Activated naive CD4-positive, alpha-beta T cell treated with anti-CD3 and anti-CD28 coated beads, Interleukin-2, amount 10 ng/mL, durations not matched to agents 7 days and 5 days (primary cell): ENCODE measurements at regions not wholly inside any gene's neighbourhood (a gene's known extent, or its start where the extent isn't known, plus 50 kb on each side); places are given as distances from the start of the nearest gene placed in this dataset.

Experiments used
- CTCF ChIA-PET: fragments of 350-600 bp; sonication (Branson Sonifier 250); formaldehyde crosslinking; loops from one replicate; lab custom pipeline; 2021; ENCODE audit warnings: antibody characterized with exemption; lab: Charles Lee
- DNase-seq: peaks from one replicate; pipeline ENCODE4 v3.0.0-alpha.2; 2020
- H3K27ac Mint-ChIP-seq: one replicate; pipeline ENCODE4 v1.8.0; 2021; ENCODE audit warnings: mild to moderate bottlenecking, moderate library complexity, mixed read lengths
- H3K27me3 Mint-ChIP-seq: one replicate; pipeline ENCODE4 v1.8.0; 2021; ENCODE audit warnings: mild to moderate bottlenecking, mixed read lengths
- H3K36me3 Mint-ChIP-seq: one replicate; pipeline ENCODE4 v1.8.0; 2021; ENCODE audit warnings: mixed read lengths
- H3K4me1 Mint-ChIP-seq: one replicate; pipeline ENCODE4 v1.8.0; 2021; ENCODE audit warnings: mixed read lengths
- H3K4me3 Mint-ChIP-seq: one replicate; pipeline ENCODE4 v1.8.0; 2021; ENCODE audit warnings: mild to moderate bottlenecking, moderate library complexity, mixed read lengths
- H3K9me3 Mint-ChIP-seq: one replicate; pipeline ENCODE4 v1.8.0; 2021; ENCODE audit warnings: mixed read lengths

- Mint-ChIP-seq H3K4me3 (no peak overlapping the region), H3K27me3 (peaks cover 10% of the 10 kb centered on the region), H3K4me1 (no peaks in the 10 kb centered on the region), H3K36me3 (no peaks in the 10 kb centered on the region), H3K9me3 (no peaks in the 10 kb centered on the region), H3K27ac (no peak overlapping the region)
- no peak for DNase-seq
- CTCF ChIA-PET = no interaction called here
These were observed 218.6 kb downstream of the MTHFS start for GRCh38 chr15:79678032-79678701.

GRCh38 chr15:79680720-79681119, 216.1 kb downstream of the MTHFS start:
- no peak for DNase-seq
- no peaks in the 10 kb centered on the region for H3K4me1 Mint-ChIP-seq
- no peaks in the 10 kb centered on the region for H3K36me3 Mint-ChIP-seq
- CTCF ChIA-PET = no interaction called here
- H3K27ac Mint-ChIP-seq = no peak overlapping the region
- no peaks in the 10 kb centered on the region for H3K9me3 Mint-ChIP-seq
- H3K4me3 Mint-ChIP-seq = no peak overlapping the region
- peaks cover 6% of the 10 kb centered on the region for H3K27me3 Mint-ChIP-seq

- no peak overlapping the region for H3K27ac Mint-ChIP-seq
- H3K4me1 Mint-ChIP-seq = no peaks in the 10 kb centered on the region
- H3K27me3 Mint-ChIP-seq = peaks cover 10% of the 10 kb centered on the region
- no peak overlapping the region for H3K4me3 Mint-ChIP-seq
- CTCF ChIA-PET = no interaction called here
- no peaks in the 10 kb centered on the region for H3K9me3 Mint-ChIP-seq
- H3K36me3 Mint-ChIP-seq = no peaks in the 10 kb centered on the region
- DNase-seq = no peak
These were observed 214.5 kb downstream of the MTHFS start for GRCh38 chr15:79682285-79682684.

- Mint-ChIP-seq H3K9me3 (no peaks in the 10 kb centered on the region), H3K27ac (no peak overlapping the region), H3K4me3 (no peak overlapping the region), H3K4me1 (no peaks in the 10 kb centered on the region), H3K36me3 (no peaks in the 10 kb centered on the region), H3K27me3 (peaks cover 10% of the 10 kb centered on the region)
- DNase-seq = no peak
- CTCF ChIA-PET = no interaction called here
These were observed 213.9 kb downstream of the MTHFS start for GRCh38 chr15:79682851-79683288.

GRCh38 chr15:79689030-79689429, 207.8 kb downstream of the MTHFS start:
- Mint-ChIP-seq H3K27me3 (peaks cover 5% of the 10 kb centered on the region), H3K4me3 (no peak overlapping the region), H3K9me3 (peaks cover 3% of the 10 kb centered on the region), H3K27ac (no peak overlapping the region), H3K36me3 (no peaks in the 10 kb centered on the region), H3K4me1 (no peaks in the 10 kb centered on the region)
- CTCF ChIA-PET = no interaction called here
- no peak for DNase-seq

- no peaks in the 10 kb centered on the region for H3K4me1 Mint-ChIP-seq
- peaks cover 8% of the 10 kb centered on the region for H3K27me3 Mint-ChIP-seq
- DNase-seq = no peak
- H3K36me3 Mint-ChIP-seq = no peaks in the 10 kb centered on the region
- H3K4me3 Mint-ChIP-seq = no peak overlapping the region
- H3K9me3 Mint-ChIP-seq = no peaks in the 10 kb centered on the region
- no peak overlapping the region for H3K27ac Mint-ChIP-seq
- CTCF ChIA-PET = no interaction called here
These were observed 195.8 kb downstream of the MTHFS start for GRCh38 chr15:79700951-79701480.

- Mint-ChIP-seq H3K27ac (no peak overlapping the region), H3K4me3 (no peak overlapping the region), H3K4me1 (no peaks in the 10 kb centered on the region), H3K36me3 (no peaks in the 10 kb centered on the region), H3K9me3 (no peaks in the 10 kb centered on the region), H3K27me3 (peaks cover 8% of the 10 kb centered on the region)
- CTCF ChIA-PET = no interaction called here
- DNase-seq = no peak
These were observed 194.2 kb downstream of the MTHFS start for GRCh38 chr15:79702621-79703020.

- Mint-ChIP-seq H3K36me3 (no peaks in the 10 kb centered on the region), H3K27me3 (peaks cover 5% of the 10 kb centered on the region), H3K27ac (no peak overlapping the region), H3K4me1 (no peaks in the 10 kb centered on the region), H3K4me3 (no peak overlapping the region), H3K9me3 (no peaks in the 10 kb centered on the region)
- DNase-seq = no peak
- CTCF ChIA-PET = no interaction called here
These were observed 175.6 kb downstream of the MTHFS start for GRCh38 chr15:79721256-79721655.

GRCh38 chr15:79724312-79724711, 172.5 kb downstream of the MTHFS start:
- CTCF ChIA-PET = no interaction called here
- no peaks in the 10 kb centered on the region for H3K9me3 Mint-ChIP-seq
- H3K27ac Mint-ChIP-seq = no peak overlapping the region
- H3K27me3 Mint-ChIP-seq = peaks cover 13% of the 10 kb centered on the region
- no peaks in the 10 kb centered on the region for H3K4me1 Mint-ChIP-seq
- DNase-seq = no peak
- H3K4me3 Mint-ChIP-seq = no peak overlapping the region
- no peaks in the 10 kb centered on the region for H3K36me3 Mint-ChIP-seq

GRCh38 chr15:79724804-79725203, 172.0 kb downstream of the MTHFS start:
- Mint-ChIP-seq H3K9me3 (no peaks in the 10 kb centered on the region), H3K36me3 (no peaks in the 10 kb centered on the region), H3K4me1 (no peaks in the 10 kb centered on the region), H3K27me3 (peaks cover 12% of the 10 kb centered on the region), H3K4me3 (no peak overlapping the region), H3K27ac (no peak overlapping the region)
- CTCF ChIA-PET = no interaction called here
- no peak for DNase-seq

GRCh38 chr15:79728867-79729266, 167.9 kb downstream of the MTHFS start:
- Mint-ChIP-seq H3K27me3 (peaks cover 13% of the 10 kb centered on the region), H3K36me3 (no peaks in the 10 kb centered on the region), H3K27ac (no peak overlapping the region), H3K4me3 (no peak overlapping the region), H3K4me1 (no peaks in the 10 kb centered on the region), H3K9me3 (no peaks in the 10 kb centered on the region)
- no peak for DNase-seq
- CTCF ChIA-PET = no interaction called here

GRCh38 chr15:79736435-79737000, 160.3 kb downstream of the MTHFS start:
- peaks cover 11% of the 10 kb centered on the region for H3K27me3 Mint-ChIP-seq
- CTCF ChIA-PET = no interaction called here
- no peak overlapping the region for H3K27ac Mint-ChIP-seq
- no peaks in the 10 kb centered on the region for H3K36me3 Mint-ChIP-seq
- no peaks in the 10 kb centered on the region for H3K9me3 Mint-ChIP-seq
- H3K4me3 Mint-ChIP-seq = no peak overlapping the region
- DNase-seq = no peak
- no peaks in the 10 kb centered on the region for H3K4me1 Mint-ChIP-seq

GRCh38 chr15:79738143-79738542, 158.7 kb downstream of the MTHFS start:
- H3K4me1 Mint-ChIP-seq = no peaks in the 10 kb centered on the region
- no peaks in the 10 kb centered on the region for H3K36me3 Mint-ChIP-seq
- no peak for DNase-seq
- H3K9me3 Mint-ChIP-seq = no peaks in the 10 kb centered on the region
- no peak overlapping the region for H3K27ac Mint-ChIP-seq
- CTCF ChIA-PET = no interaction called here
- peaks cover 10% of the 10 kb centered on the region for H3K27me3 Mint-ChIP-seq
- H3K4me3 Mint-ChIP-seq = no peak overlapping the region

GRCh38 chr15:79740561-79740960, 156.3 kb downstream of the MTHFS start:
- H3K27ac Mint-ChIP-seq = no peak overlapping the region
- H3K4me3 Mint-ChIP-seq = no peak overlapping the region
- H3K27me3 Mint-ChIP-seq = peaks cover 6% of the 10 kb centered on the region
- H3K36me3 Mint-ChIP-seq = no peaks in the 10 kb centered on the region
- no peaks in the 10 kb centered on the region for H3K4me1 Mint-ChIP-seq
- no peak for DNase-seq
- H3K9me3 Mint-ChIP-seq = no peaks in the 10 kb centered on the region
- CTCF ChIA-PET = interaction anchor here (0.6 kb wide), 1 partner anchor 321 kb away, joined by 3 read pairs; no protein-coding TSS in a partner anchor

- H3K4me3 Mint-ChIP-seq = no peak overlapping the region
- no peak overlapping the region for H3K27ac Mint-ChIP-seq
- DNase-seq = no peak
- H3K36me3 Mint-ChIP-seq = no peaks in the 10 kb centered on the region
- H3K4me1 Mint-ChIP-seq = no peaks in the 10 kb centered on the region
- no peaks in the 10 kb centered on the region for H3K27me3 Mint-ChIP-seq
- CTCF ChIA-PET = no interaction called here
- H3K9me3 Mint-ChIP-seq = no peaks in the 10 kb centered on the region
These were observed 153.8 kb downstream of the MTHFS start for GRCh38 chr15:79743032-79743431.
